Skeletal muscle tissue (tissue), 3 donors: ENCODE measurements at regions not wholly inside any gene's neighbourhood (a gene's known extent, or its start where the extent isn't known, plus 50 kb on each side); places are given as distances from the start of the nearest gene placed in this dataset.

Experiments used
- H3K27ac ChIP-seq: one replicate; pipeline ENCODE4 v1.7.0; 2013; ENCODE audit warnings: mild to moderate bottlenecking, low read depth, low read length, inconsistent platforms
- H3K27me3 ChIP-seq, 3 donors: one replicate each; pipeline ENCODE4 v1.7.0; 2013; ENCODE audit warnings: low read length in 3 of 3; ENCODE audit not compliant: control insufficient read depth in 3 of 3, insufficient read depth in 3 of 3
- H3K36me3 ChIP-seq, 3 donors: one replicate each; pipeline ENCODE4 v1.7.0; 2013; ENCODE audit warnings: low read length in 3 of 3; ENCODE audit not compliant: control insufficient read depth in 3 of 3, insufficient read depth in 3 of 3
- H3K4me1 ChIP-seq, 3 donors: one replicate each; pipeline ENCODE4 v1.7.0; 2013; ENCODE audit warnings: low read length in 3 of 3, mild to moderate bottlenecking in 3 of 3; ENCODE audit not compliant: control insufficient read depth in 3 of 3, insufficient read depth in 3 of 3
- H3K4me3 ChIP-seq, 3 donors: one replicate each; pipeline ENCODE4 v1.7.0; 2013; ENCODE audit warnings: low read length in 3 of 3
- H3K9ac ChIP-seq, 3 donors: one replicate each; pipeline ENCODE4 v1.7.0; 2013; ENCODE audit warnings: low read length in 3 of 3, mild to moderate bottlenecking in 3 of 3, moderate library complexity in 2 of 3, low read depth in 1 of 3
- H3K9me3 ChIP-seq, 3 donors: one replicate each; pipeline ENCODE4 v1.7.0; 2013; ENCODE audit warnings: low read length in 3 of 3; ENCODE audit not compliant: control insufficient read depth in 3 of 3
- donor health status: Osteomylitis.

- Histone ChIP-seq H3K9ac (no peak overlapping the region), H3K27me3 (no peaks in the 10 kb centered on the region), H3K9me3 (peaks cover 0 to 3% (median 0%) of the 10 kb centered on the region in 3 donors), H3K27ac (no peak overlapping the region), H3K4me1 (no peaks in the 10 kb centered on the region), H3K36me3 (no peaks in the 10 kb centered on the region), H3K4me3 (no peak overlapping the region)
Measured at GRCh38 chr11:38582756-38583155, 1984.7 kb upstream of the RAG2 start.

GRCh38 chr11:38582151-38582550, 1984.1 kb upstream of the RAG2 start:
- no peaks in the 10 kb centered on the region for H3K4me1 ChIP-seq
- H3K9me3 ChIP-seq, result peaks cover 0 to 3% (median 0%) of the 10 kb centered on the region in 3 donors

GRCh38 chr11:38577769-38578168, 1979.7 kb upstream of the RAG2 start:
- peaks cover 0 to 3% (median 0%) of the 10 kb centered on the region in 3 donors for H3K9me3 ChIP-seq
- no peaks in the 10 kb centered on the region for H3K27me3 ChIP-seq

More at GRCh38 chr11:38582151-38582550, 1984.1 kb upstream of the RAG2 start:
- Histone ChIP-seq H3K27me3 (no peaks in the 10 kb centered on the region), H3K36me3 (no peaks in the 10 kb centered on the region), H3K27ac (no peak overlapping the region), H3K9ac (no peak overlapping the region), H3K4me3 (no peak overlapping the region)

GRCh38 chr11:38562562-38562961, 1964.5 kb upstream of the RAG2 start:
- Histone ChIP-seq H3K36me3 (no peaks in the 10 kb centered on the region), H3K9ac (no peak overlapping the region), H3K27ac (no peak overlapping the region), H3K4me1 (no peaks in the 10 kb centered on the region), H3K9me3 (no peaks in the 10 kb centered on the region), H3K4me3 (no peak overlapping the region), H3K27me3 (no peaks in the 10 kb centered on the region)

More at GRCh38 chr11:38577769-38578168, 1979.7 kb upstream of the RAG2 start:
- Histone ChIP-seq H3K4me3 (no peak overlapping the region), H3K27ac (no peak overlapping the region), H3K4me1 (no peaks in the 10 kb centered on the region), H3K36me3 (no peaks in the 10 kb centered on the region), H3K9ac (no peak overlapping the region)

GRCh38 chr11:38553148-38553547, 1955.1 kb upstream of the RAG2 start:
- Histone ChIP-seq H3K36me3 (no peaks in the 10 kb centered on the region), H3K4me1 (no peaks in the 10 kb centered on the region), H3K27ac (no peak overlapping the region), H3K27me3 (no peaks in the 10 kb centered on the region), H3K9me3 (no peaks in the 10 kb centered on the region), H3K9ac (no peak overlapping the region), H3K4me3 (no peak overlapping the region)

GRCh38 chr11:38547462-38547861, 1949.4 kb upstream of the RAG2 start:
- H3K4me1 ChIP-seq, result no peaks in the 10 kb centered on the region
- H3K9me3 ChIP-seq, result no peaks in the 10 kb centered on the region
- no peaks in the 10 kb centered on the region for H3K27me3 ChIP-seq
- H3K36me3 ChIP-seq, result no peaks in the 10 kb centered on the region
- no peak overlapping the region for H3K9ac ChIP-seq
- H3K27ac ChIP-seq, result no peak overlapping the region
- no peak overlapping the region for H3K4me3 ChIP-seq

- Histone ChIP-seq H3K27ac (no peak overlapping the region), H3K27me3 (no peaks in the 10 kb centered on the region), H3K4me3 (no peak overlapping the region), H3K4me1 (no peaks in the 10 kb centered on the region), H3K36me3 (no peaks in the 10 kb centered on the region), H3K9ac (no peak overlapping the region), H3K9me3 (no peaks in the 10 kb centered on the region)
Measured at GRCh38 chr11:38543986-38544385, 1946.0 kb upstream of the RAG2 start.

GRCh38 chr11:38543311-38543710, 1945.3 kb upstream of the RAG2 start:
- no peaks in the 10 kb centered on the region for H3K36me3 ChIP-seq
- no peak overlapping the region for H3K27ac ChIP-seq
- no peaks in the 10 kb centered on the region for H3K4me1 ChIP-seq
- no peak overlapping the region for H3K4me3 ChIP-seq
- H3K9me3 ChIP-seq, result no peaks in the 10 kb centered on the region
- H3K9ac ChIP-seq, result no peak overlapping the region
- no peaks in the 10 kb centered on the region for H3K27me3 ChIP-seq

- H3K36me3 ChIP-seq, result no peaks in the 10 kb centered on the region
- H3K4me1 ChIP-seq, result no peaks in the 10 kb centered on the region
- no peaks in the 10 kb centered on the region for H3K9me3 ChIP-seq
- H3K27ac ChIP-seq, result no peak overlapping the region
- no peak overlapping the region for H3K9ac ChIP-seq
- H3K27me3 ChIP-seq, result no peaks in the 10 kb centered on the region
- no peak overlapping the region for H3K4me3 ChIP-seq
Measured at GRCh38 chr11:38538866-38539680, 1941.0 kb upstream of the RAG2 start.

- H3K27me3 ChIP-seq, result no peaks in the 10 kb centered on the region
- no peaks in the 10 kb centered on the region for H3K36me3 ChIP-seq
- no peak overlapping the region for H3K27ac ChIP-seq
- H3K9me3 ChIP-seq, result peaks cover 0 to 2% (median 0%) of the 10 kb centered on the region in 3 donors
- H3K4me3 ChIP-seq, result no peak overlapping the region
- H3K9ac ChIP-seq, result no peak overlapping the region
- no peaks in the 10 kb centered on the region for H3K4me1 ChIP-seq
Measured at GRCh38 chr11:38530226-38530625, 1932.2 kb upstream of the RAG2 start.
